ENCODE measurements at regions not wholly inside any gene's neighbourhood (a gene's known extent, or its start where the extent isn't known, plus 50 kb on each side); places are given as distances from the start of the nearest gene placed in this dataset.

DNA sequence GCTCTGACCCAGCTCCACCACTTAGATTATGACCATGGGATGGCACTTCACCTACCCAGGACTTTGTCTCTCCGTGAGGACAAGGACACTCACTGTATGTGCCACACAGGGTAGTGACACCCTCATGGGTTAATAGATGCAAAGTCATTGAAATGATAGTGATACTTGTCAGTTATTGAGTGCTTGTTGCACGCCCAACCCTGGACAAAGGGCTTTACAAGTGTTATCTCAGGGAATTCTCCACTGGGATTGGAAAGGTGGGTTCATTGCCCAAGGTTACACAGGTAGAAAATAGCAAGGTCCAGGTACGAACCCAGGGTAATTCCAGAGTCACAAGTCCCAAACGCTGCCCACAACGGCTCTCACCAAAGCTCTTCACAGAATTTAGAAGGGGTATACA is 158.2 kb downstream of the TRIM29 start:
- DNase-seq (ENCODE audit: extremely low read depth, low read depth), result no peak
- no peak overlapping the region for H3K4me3 ChIP-seq (replicated peaks; ENCODE audit: low read depth, low read length)
- TF ChIP-seq, protein P1, sequence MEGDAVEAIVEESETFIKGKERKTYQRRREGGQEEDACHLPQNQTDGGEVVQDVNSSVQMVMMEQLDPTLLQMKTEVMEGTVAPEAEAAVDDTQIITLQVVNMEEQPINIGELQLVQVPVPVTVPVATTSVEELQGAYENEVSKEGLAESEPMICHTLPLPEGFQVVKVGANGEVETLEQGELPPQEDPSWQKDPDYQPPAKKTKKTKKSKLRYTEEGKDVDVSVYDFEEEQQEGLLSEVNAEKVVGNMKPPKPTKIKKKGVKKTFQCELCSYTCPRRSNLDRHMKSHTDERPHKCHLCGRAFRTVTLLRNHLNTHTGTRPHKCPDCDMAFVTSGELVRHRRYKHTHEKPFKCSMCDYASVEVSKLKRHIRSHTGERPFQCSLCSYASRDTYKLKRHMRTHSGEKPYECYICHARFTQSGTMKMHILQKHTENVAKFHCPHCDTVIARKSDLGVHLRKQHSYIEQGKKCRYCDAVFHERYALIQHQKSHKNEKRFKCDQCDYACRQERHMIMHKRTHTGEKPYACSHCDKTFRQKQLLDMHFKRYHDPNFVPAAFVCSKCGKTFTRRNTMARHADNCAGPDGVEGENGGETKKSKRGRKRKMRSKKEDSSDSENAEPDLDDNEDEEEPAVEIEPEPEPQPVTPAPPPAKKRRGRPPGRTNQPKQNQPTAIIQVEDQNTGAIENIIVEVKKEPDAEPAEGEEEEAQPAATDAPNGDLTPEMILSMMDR (IDR thresholded peaks at IDR 0.05; ENCODE audit: low read depth, low read length, missing control alignments), result no peak

DNA sequence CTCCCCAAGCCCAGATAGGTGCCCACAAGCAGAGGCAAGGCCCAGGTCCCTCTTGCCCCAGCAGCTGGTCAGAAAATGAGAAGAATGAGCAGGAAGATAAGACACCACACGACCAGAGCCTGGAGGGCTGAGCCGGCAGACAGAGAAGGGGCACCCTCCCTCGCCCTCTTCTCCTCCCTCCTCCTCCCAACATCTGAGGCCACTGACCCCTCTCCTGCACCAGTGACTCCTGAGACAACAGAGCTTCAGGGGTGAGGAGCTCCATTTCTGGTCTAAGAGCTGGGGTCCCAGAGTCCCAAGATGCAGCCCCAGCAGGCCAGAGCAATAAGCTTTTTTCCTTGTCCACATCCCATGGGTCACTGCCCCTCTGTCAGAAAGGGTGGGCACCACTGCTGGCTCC is 159.2 kb downstream of the TRIM29 start:
- no peak for DNase-seq (ENCODE audit: extremely low read depth, low read depth)
- TF ChIP-seq, protein P1 (IDR thresholded peaks at IDR 0.05; ENCODE audit: low read depth, low read length, missing control alignments), result no peak
- no peak overlapping the region for H3K4me3 ChIP-seq (replicated peaks; ENCODE audit: low read depth, low read length)

- DNase-seq (ENCODE audit: extremely low read depth, low read depth), result no peak
- TF ChIP-seq, protein P1 (IDR thresholded peaks at IDR 0.05; ENCODE audit: low read depth, low read length, missing control alignments), result no peak
- H3K4me3 ChIP-seq (replicated peaks; ENCODE audit: low read depth, low read length), result no peak overlapping the region
Measured at GRCh38 chr11:119977881-119978280, 160.0 kb downstream of the TRIM29 start.

GRCh38 chr11:119977561-119977860 is 160.4 kb downstream of the TRIM29 start:
- no peak overlapping the region for H3K4me3 ChIP-seq (replicated peaks; ENCODE audit: low read depth, low read length)
- TF ChIP-seq, protein P1 (IDR thresholded peaks at IDR 0.05; ENCODE audit: low read depth, low read length, missing control alignments), result no peak
- no peak for DNase-seq (ENCODE audit: extremely low read depth, low read depth)

DNA sequence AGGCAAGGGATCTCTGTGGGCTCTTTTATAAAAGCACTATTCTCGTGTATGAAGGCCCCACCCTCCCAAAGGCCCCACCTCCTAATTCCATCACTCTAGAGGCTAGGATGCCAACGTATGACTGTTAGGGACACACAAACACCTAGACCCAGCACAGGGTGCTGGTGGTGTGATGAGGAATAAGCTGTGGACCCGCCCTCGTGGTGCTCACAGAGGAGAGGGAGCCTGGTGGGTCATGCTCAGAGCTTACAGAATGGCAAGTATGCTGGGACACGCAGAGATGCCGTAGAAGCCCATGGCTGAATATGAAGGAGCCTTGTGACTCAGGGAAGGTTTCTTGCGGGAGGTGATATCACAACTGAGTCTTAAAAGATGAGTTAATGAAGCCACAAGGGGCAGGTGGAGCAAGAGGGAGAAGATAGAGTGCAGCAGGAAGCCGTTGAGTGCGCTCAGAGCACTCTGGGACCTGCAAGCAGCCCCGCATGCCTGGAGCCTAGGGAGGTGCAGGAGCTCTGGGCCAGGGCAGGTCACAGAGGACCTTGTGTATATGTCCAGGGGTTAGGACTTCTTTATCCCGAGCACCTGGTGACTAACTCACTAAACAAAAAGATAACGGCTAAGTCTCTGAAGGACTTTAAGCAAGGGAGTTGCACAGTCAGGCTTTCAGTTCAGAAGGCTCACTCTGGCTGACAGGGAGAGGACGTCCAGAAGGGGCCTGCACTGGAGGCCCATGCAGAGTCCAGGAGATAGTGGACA is 160.9 kb downstream of the TRIM29 start:
- H3K4me3 ChIP-seq (replicated peaks; ENCODE audit: low read depth, low read length), result no peak overlapping the region
- TF ChIP-seq, protein P1 (IDR thresholded peaks at IDR 0.05; ENCODE audit: low read depth, low read length, missing control alignments), result no peak

GRCh38 chr11:119975561-119976152 is 162.3 kb downstream of the TRIM29 start:
- TF ChIP-seq, protein P1 (IDR thresholded peaks at IDR 0.05; ENCODE audit: low read depth, low read length, missing control alignments), result no peak

More for the DNA sequence above, 160.9 kb downstream of the TRIM29 start:
- no peak for DNase-seq (ENCODE audit: extremely low read depth, low read depth)

More at GRCh38 chr11:119975561-119976152, 162.3 kb downstream of the TRIM29 start:
- H3K4me3 ChIP-seq (replicated peaks; ENCODE audit: low read depth, low read length), result no peak overlapping the region
- no peak for DNase-seq (ENCODE audit: extremely low read depth, low read depth)

Measured in HFF-Myc (cell line).